GM21360 (cell line): ENCODE measurements at regions not wholly inside any gene's neighbourhood (a gene's known extent, or its start where the extent isn't known, plus 50 kb on each side); places are given as distances from the start of the nearest gene placed in this dataset.

Source experiments
- ATAC-seq: cut with Tn5 transposase; IDR thresholded peaks from one replicate; pipeline ENCODE4 v1.9.1; 2021; ENCODE audit warnings: mild to moderate bottlenecking, moderate library complexity; ENCODE audit not compliant: unreplicated experiment

DNA sequence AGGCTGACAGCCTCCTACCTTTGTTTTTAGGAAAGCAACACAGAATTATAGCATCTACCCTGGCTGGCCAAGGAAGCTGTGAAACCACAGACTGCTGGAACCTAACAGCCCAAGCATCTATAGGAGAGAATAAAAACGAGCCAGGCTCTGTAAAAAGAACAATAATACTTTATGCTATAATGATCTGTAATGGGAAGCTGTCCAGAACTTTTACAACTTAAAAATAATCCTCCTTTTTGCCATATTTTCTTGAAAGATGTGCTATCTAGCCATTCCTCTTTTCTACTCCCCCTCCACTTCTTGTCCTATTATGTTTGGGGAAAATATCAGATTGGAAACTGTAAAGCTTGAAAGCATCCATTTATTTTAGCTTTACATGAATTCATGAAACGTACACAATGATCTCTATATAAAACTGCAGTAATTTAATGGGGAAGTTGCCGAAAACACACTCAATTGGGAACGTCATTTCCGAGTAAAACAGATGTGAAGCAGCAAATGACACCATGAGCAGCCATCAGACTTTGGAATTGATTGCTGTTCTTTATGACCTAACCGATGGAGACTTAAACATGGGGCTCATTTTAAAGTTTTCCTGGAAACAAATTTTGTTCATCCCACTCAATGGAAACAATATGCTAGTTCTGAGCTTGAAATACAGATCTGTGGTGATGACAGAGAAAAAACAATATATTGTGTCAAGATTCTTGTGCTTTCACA lies 450.3 kb upstream of the CLINT1 start:
- ATAC-seq, result no peak

- ATAC-seq, result no peak
These were observed 449.6 kb upstream of the CLINT1 start for GRCh38 chr5:158308429-158309025.

GRCh38 chr5:158305861-158306260 lies 446.9 kb upstream of the CLINT1 start:
- no peak for ATAC-seq

GRCh38 chr5:158304607-158305006 lies 445.7 kb upstream of the CLINT1 start:
- ATAC-seq, result no peak

DNA sequence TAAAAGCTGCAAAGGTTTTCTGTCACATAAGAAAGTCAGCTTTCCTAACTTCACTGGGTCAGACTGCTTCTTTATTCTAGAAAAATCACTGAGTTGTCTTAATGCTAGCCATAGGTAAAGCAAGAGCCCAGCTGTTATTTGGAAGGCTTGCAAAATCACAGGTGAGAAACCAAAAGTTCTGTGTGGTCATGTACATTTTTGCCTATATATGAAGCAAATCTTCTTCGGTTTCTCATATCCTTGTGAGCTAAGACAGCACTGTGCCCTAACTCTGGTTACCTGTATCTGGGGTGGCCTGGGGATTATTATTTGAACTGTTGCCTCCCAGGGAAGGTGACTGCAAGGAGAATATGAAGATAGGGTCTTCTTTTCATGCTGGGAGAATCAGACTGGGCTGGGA lies 444.9 kb upstream of the CLINT1 start:
- no peak for ATAC-seq

GRCh38 chr5:158303275-158303674 lies 444.3 kb upstream of the CLINT1 start:
- no peak for ATAC-seq

GRCh38 chr5:158302029-158302428 lies 443.1 kb upstream of the CLINT1 start:
- no peak for ATAC-seq

GRCh38 chr5:158301186-158301585 lies 442.2 kb upstream of the CLINT1 start:
- ATAC-seq, result no peak

- no peak for ATAC-seq
These were observed 441.3 kb upstream of the CLINT1 start for GRCh38 chr5:158300256-158300655.

GRCh38 chr5:158297002-158297527 lies 438.1 kb upstream of the CLINT1 start:
- no peak for ATAC-seq

- ATAC-seq, result no peak
These were observed 435.8 kb upstream of the CLINT1 start for GRCh38 chr5:158294701-158295100.

DNA sequence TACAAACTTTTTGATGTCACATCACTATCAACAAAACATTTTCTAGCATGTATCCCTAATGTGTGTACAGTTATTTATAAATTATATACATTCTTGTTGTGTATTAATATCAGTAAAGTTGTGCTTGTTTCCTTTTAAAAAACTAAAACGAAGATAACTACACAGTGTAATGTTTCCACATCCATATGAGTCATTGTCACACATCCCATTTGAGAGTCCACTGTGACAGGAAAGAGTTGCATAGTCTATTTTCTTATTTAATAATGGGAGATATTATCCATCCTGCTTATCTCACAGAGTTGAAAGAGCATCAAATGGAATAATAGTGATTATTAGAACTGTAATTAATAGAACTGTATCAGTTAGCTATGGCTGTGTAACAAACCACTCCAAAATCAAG lies 434.0 kb upstream of the CLINT1 start:
- no peak for ATAC-seq

GRCh38 chr5:158289967-158290366 lies 431.0 kb upstream of the CLINT1 start:
- no peak for ATAC-seq

DNA sequence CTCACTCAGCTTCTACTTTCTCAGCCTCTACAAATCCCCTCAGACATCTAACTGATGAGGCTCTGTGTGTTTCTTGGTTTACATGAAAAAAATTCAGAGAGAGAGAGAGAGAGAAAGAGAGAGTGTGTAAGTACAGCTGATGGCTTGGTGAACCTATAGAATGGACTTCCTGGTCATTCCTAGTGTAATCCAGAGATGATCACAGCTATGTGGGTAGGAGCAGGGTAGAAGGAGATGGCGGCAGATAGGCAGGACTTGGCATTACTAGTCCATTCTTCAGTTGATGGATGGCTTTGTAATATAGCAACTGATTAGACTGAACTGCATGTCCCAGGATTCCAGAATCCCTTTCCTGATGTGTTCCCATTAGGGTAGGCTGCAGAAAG lies 429.3 kb upstream of the CLINT1 start:
- ATAC-seq, result no peak

GRCh38 chr5:158287643-158288271 lies 428.8 kb upstream of the CLINT1 start:
- ATAC-seq, result no peak

GRCh38 chr5:158286827-158287226 lies 427.9 kb upstream of the CLINT1 start:
- ATAC-seq, result no peak

- ATAC-seq, result no peak
These were observed 426.8 kb upstream of the CLINT1 start for GRCh38 chr5:158285698-158286097.

- no peak for ATAC-seq
These were observed 425.3 kb upstream of the CLINT1 start for GRCh38 chr5:158284242-158284641.

DNA sequence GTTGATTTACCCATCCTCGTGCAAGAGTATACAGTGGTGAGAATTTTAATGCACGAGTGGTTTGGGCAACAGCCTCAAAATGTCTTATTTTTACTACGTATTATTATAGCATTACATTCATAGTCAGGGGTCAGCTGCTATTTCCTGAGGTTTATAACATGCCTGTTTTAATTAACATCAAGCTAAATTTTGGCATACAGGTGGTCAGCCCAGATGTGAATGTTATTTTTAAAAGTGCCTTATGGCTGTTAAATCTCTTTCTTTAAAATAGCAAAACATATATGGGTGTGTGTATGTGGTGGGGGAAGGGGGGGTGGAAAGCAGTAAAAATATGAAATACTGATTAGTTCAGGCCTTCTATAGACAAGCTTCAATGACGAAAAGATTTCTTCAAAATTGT lies 424.5 kb upstream of the CLINT1 start:
- no peak for ATAC-seq

DNA sequence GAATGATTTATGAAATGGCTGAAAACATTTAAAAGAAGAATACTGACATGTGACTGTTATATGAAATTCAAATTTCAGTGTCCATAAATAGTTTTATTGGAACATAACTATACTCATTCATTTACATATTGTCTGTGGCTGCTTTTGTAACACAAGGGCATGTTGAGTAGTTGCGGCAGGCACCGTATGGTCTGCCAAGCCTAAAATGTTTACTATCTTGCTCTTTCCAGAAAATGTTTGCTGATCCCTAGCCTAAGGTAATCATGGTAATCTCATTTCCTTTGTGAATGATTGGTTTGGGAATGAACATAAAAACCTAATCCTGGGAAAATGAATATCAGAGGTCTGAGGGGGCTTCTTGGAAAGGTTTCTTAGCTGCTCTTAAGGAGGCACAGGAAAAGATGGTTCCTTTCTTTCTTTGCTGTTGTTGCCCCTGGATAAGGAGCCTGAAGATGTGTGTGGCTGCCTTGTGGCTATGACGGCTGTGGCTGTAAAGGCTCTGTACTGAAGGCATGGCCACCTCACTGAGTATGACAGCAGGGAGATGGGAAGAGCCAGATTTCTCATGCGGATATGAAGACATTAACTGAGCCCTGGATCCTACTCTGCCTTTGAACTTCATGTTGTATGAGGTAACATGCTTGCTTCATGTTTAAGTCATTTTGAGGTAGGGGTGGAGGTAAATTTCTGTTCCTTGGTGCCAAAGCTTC lies 419.4 kb upstream of the CLINT1 start:
- no peak for ATAC-seq

GRCh38 chr5:158277276-158277675 lies 418.3 kb upstream of the CLINT1 start:
- ATAC-seq, result no peak

DNA sequence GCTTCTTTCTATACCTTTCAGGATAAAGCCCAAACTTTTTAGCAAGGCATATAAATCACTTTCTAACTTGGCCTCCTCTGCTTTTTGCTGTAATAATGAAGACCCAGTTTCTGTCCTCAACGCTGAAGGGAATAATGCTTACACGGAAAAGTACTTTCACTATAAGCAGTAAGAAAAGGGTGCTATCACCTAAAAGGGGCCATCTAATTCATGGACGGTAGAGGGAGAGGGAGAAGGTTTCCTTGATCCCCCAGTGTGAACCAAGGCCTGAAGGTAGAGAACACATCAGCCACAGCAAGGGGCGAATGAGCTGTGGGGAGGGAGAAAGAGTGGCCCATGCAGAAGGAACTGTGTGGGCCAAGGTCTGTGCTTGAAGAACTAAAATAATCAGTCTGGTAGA lies 417.7 kb upstream of the CLINT1 start:
- ATAC-seq, result no peak
